GM23338 (cell line): ENCODE measurements at regions not wholly inside any gene's neighbourhood (a gene's known extent, or its start where the extent isn't known, plus 50 kb on each side); places are given as distances from the start of the nearest gene placed in this dataset.

ENCODE experiments used
- ATAC-seq: fragments of 200-7000 bp; cut with Tn5 transposase; 3 replicates; pipeline ENCODE4 v1.9.1; 2020
- DNase-seq: peaks from one replicate; pipeline ENCODE4 v3.0.0-alpha.2; 2015; ENCODE audit warnings: low spot score
- H2AFZ ChIP-seq: fragments of 200-600 bp; sonication (generic); 2 replicates; pipeline ENCODE4 v1.8.0; 2016; ENCODE audit warnings: antibody characterized with exemption, mild to moderate bottlenecking, moderate library complexity
- H3F3A ChIP-seq: fragments of 200-600 bp; sonication (generic); replicated peaks from 2 replicates; pipeline ENCODE4 v1.8.0; 2017; ENCODE audit warnings: antibody characterized with exemption, mixed run types, low read depth
- H3K27ac ChIP-seq: fragments of 200-600 bp; sonication (generic); 2 replicates; pipeline ENCODE4 v1.6.1; 2016; ENCODE audit warnings: low read depth
- H3K27me3 ChIP-seq: fragments of 200-600 bp; sonication (generic); 2 replicates; pipeline ENCODE4 v1.8.0; 2016; ENCODE audit warnings: mild to moderate bottlenecking, mixed run types, moderate library complexity; ENCODE audit not compliant: insufficient read depth
- H3K36me3 ChIP-seq: fragments of 200-600 bp; sonication (generic); 2 replicates; pipeline ENCODE4 v1.8.0; 2016; ENCODE audit warnings: mild to moderate bottlenecking; ENCODE audit not compliant: insufficient read depth
- H3K4me1 ChIP-seq: fragments of 200-600 bp; sonication (generic); 2 replicates; pipeline ENCODE4 v1.8.0; 2016; ENCODE audit warnings: mild to moderate bottlenecking, moderate library complexity; ENCODE audit not compliant: insufficient read depth
- H3K4me2 ChIP-seq: fragments of 200-600 bp; sonication (generic); 2 replicates; pipeline ENCODE4 v1.7.1; 2017; ENCODE audit warnings: mixed run types
- H3K4me3 ChIP-seq: fragments of 200-600 bp; sonication (generic); 2 replicates; pipeline ENCODE4 v1.6.1; 2016; ENCODE audit warnings: mixed run types
- H3K79me2 ChIP-seq: fragments of 200-600 bp; sonication (generic); replicated peaks from 2 replicates; pipeline ENCODE4 v1.8.0; 2017; ENCODE audit warnings: mild to moderate bottlenecking; ENCODE audit not compliant: insufficient read depth
- H3K9me2 ChIP-seq: fragments of 200-600 bp; sonication (generic); 2 replicates; pipeline ENCODE4 v1.8.0; 2017; ENCODE audit not compliant: insufficient read depth
- H4K20me1 ChIP-seq: fragments of 200-600 bp; sonication (generic); replicated peaks from 2 replicates; pipeline ENCODE4 v1.8.0; 2017; ENCODE audit warnings: mild to moderate bottlenecking; ENCODE audit not compliant: insufficient read depth
- H3K27ac Mint-ChIP-seq: 2 replicates; pipeline ENCODE4 v1.8.0; 2020; ENCODE audit warnings: inconsistent platforms, mild to moderate bottlenecking, moderate library complexity, mixed read lengths
- H3K27me3 Mint-ChIP-seq: 3 replicates; pipeline ENCODE4 v1.8.0; 2022; ENCODE audit warnings: low read depth, mild to moderate bottlenecking, moderate library complexity, mixed read lengths, inconsistent platforms; ENCODE audit not compliant: insufficient read depth, poor library complexity
- H3K36me3 Mint-ChIP-seq: 3 replicates; pipeline ENCODE4 v1.8.0; 2021; ENCODE audit warnings: low read depth, mild to moderate bottlenecking, inconsistent platforms, moderate library complexity, mixed read lengths
- H3K4me1 Mint-ChIP-seq: 3 replicates; pipeline ENCODE4 v1.8.0; 2020; ENCODE audit warnings: mild to moderate bottlenecking, inconsistent platforms, mixed read lengths
- H3K4me3 Mint-ChIP-seq: 3 replicates; pipeline ENCODE4 v1.8.0; 2021; ENCODE audit warnings: moderate library complexity, mild to moderate bottlenecking, inconsistent platforms, mixed read lengths
- H3K9me3 Mint-ChIP-seq: 3 replicates; pipeline ENCODE4 v1.8.0; 2020; ENCODE audit warnings: moderate library complexity, mild to moderate bottlenecking, inconsistent platforms, mixed read lengths
- CREB1 ChIP-seq: fragments of 250-450 bp; sonication (Bioruptor Pico); IDR thresholded peaks from 2 replicates; pipeline ENCODE4 v1.5.0; 2020; ENCODE audit warnings: low read depth, mild to moderate bottlenecking, moderate library complexity
- EZH2phosphoT487 ChIP-seq: fragments of 200-600 bp; sonication (generic); IDR thresholded peaks from one replicate; pipeline ENCODE4 v1.8.1; 2018; ENCODE audit warnings: antibody characterized with exemption; ENCODE audit not compliant: unreplicated experiment
- NANOG ChIP-seq: IDR thresholded peaks from 2 replicates; pipeline ENCODE4 v1.6.1; 2016; ENCODE audit warnings: antibody characterized with exemption, borderline replicate concordance
- POLR2AphosphoS5 ChIP-seq: IDR thresholded peaks from 2 replicates; pipeline ENCODE4 v1.6.1; 2016; ENCODE audit warnings: antibody characterized with exemption, low read depth
- STAT1 ChIP-seq: IDR thresholded peaks from one replicate; pipeline ENCODE4 v1.6.1; 2016; ENCODE audit warnings: antibody characterized with exemption; ENCODE audit not compliant: unreplicated experiment
- ZNF114 ChIP-seq: fragments of 250-450 bp; sonication (Bioruptor Pico); IDR thresholded peaks from 2 replicates; pipeline ENCODE4 v1.5.0; 2020; ENCODE audit warnings: mild to moderate bottlenecking, moderate library complexity
- TF ChIP-seq, protein P1 (sequence below): IDR thresholded peaks from one replicate; pipeline ENCODE4 v1.6.1; 2018; ENCODE audit warnings: antibody characterized with exemption; ENCODE audit not compliant: unreplicated experiment
- TF ChIP-seq, protein P2 (sequence below): IDR thresholded peaks from 2 replicates; pipeline ENCODE4 v1.6.1; 2016; ENCODE audit warnings: antibody characterized with exemption
- TF ChIP-seq, protein P3 (sequence below), 2 experiments: fragments of 200-600 bp in 1 of 2; sonication (generic) in 1 of 2; conservative IDR thresholded peaks; 2 replicates each; pipeline versions ENCODE4 v1.5.1 to v1.6.1; 2016 to 2017; ENCODE audit warnings: antibody characterized with exemption in 2 of 2, low read depth in 2 of 2, mild to moderate bottlenecking in 2 of 2, moderate library complexity in 1 of 2
- TF ChIP-seq, protein P4 (sequence below): fragments of 250-450 bp; sonication (Bioruptor Pico); IDR thresholded peaks from 2 replicates; pipeline ENCODE4 v1.5.0; 2020; ENCODE audit warnings: mild to moderate bottlenecking, moderate library complexity

DNA sequence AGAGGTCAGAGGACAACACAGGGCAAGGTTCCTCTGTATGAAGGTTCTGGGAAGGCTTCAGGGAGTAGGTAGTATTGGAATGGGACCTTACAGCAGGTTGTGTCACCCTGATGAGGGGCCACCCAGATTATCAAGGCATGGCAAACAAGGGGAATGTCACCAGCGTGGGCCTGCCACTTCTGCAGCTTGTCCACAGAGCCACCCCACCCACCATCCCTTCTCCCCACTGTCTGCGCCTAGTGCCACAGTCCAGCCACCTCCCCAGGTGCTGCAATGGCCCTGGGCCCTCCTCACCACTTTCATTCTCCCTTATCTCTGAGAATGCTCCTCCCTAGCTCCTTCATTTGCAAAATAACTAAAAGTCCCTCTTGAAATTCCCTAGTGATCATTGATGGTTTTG, 170.3 kb downstream of the TTC32 start (continued):
- TF ChIP-seq, protein P1, sequence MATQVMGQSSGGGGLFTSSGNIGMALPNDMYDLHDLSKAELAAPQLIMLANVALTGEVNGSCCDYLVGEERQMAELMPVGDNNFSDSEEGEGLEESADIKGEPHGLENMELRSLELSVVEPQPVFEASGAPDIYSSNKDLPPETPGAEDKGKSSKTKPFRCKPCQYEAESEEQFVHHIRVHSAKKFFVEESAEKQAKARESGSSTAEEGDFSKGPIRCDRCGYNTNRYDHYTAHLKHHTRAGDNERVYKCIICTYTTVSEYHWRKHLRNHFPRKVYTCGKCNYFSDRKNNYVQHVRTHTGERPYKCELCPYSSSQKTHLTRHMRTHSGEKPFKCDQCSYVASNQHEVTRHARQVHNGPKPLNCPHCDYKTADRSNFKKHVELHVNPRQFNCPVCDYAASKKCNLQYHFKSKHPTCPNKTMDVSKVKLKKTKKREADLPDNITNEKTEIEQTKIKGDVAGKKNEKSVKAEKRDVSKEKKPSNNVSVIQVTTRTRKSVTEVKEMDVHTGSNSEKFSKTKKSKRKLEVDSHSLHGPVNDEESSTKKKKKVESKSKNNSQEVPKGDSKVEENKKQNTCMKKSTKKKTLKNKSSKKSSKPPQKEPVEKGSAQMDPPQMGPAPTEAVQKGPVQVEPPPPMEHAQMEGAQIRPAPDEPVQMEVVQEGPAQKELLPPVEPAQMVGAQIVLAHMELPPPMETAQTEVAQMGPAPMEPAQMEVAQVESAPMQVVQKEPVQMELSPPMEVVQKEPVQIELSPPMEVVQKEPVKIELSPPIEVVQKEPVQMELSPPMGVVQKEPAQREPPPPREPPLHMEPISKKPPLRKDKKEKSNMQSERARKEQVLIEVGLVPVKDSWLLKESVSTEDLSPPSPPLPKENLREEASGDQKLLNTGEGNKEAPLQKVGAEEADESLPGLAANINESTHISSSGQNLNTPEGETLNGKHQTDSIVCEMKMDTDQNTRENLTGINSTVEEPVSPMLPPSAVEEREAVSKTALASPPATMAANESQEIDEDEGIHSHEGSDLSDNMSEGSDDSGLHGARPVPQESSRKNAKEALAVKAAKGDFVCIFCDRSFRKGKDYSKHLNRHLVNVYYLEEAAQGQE: no peak
- TF ChIP-seq STAT1 (no peak), POLR2AphosphoS5 (no peak), NANOG (no peak)
- TF ChIP-seq, protein P2, sequence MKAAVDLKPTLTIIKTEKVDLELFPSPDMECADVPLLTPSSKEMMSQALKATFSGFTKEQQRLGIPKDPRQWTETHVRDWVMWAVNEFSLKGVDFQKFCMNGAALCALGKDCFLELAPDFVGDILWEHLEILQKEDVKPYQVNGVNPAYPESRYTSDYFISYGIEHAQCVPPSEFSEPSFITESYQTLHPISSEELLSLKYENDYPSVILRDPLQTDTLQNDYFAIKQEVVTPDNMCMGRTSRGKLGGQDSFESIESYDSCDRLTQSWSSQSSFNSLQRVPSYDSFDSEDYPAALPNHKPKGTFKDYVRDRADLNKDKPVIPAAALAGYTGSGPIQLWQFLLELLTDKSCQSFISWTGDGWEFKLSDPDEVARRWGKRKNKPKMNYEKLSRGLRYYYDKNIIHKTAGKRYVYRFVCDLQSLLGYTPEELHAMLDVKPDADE: no peak
- TF ChIP-seq, protein P3, sequence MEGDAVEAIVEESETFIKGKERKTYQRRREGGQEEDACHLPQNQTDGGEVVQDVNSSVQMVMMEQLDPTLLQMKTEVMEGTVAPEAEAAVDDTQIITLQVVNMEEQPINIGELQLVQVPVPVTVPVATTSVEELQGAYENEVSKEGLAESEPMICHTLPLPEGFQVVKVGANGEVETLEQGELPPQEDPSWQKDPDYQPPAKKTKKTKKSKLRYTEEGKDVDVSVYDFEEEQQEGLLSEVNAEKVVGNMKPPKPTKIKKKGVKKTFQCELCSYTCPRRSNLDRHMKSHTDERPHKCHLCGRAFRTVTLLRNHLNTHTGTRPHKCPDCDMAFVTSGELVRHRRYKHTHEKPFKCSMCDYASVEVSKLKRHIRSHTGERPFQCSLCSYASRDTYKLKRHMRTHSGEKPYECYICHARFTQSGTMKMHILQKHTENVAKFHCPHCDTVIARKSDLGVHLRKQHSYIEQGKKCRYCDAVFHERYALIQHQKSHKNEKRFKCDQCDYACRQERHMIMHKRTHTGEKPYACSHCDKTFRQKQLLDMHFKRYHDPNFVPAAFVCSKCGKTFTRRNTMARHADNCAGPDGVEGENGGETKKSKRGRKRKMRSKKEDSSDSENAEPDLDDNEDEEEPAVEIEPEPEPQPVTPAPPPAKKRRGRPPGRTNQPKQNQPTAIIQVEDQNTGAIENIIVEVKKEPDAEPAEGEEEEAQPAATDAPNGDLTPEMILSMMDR (conservative IDR thresholded peaks at IDR 0.05; ENCODE audit: low read depth in 2 of 2): no peak

DNA sequence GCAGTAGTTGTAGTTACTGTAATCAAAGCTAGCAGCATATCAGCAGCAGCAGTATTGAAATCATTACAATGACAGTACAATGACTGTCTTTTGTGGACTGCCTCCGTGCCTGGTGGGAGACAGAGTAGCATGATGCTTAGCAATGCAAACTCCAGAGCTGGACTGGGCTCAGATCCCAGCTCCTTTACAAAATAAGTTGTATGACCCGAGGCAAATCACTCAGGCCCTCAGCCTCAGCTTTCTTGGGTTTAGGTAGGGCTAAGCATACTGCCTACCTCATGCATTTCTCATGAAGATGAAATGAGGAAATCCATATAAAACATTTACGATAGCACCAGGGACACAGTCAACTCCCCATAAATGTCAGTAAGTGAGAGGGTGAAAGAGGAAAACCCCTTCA, 170.7 kb downstream of the TTC32 start:
- no peaks in the 10 kb centered on the region for H4K20me1 ChIP-seq
- H2AFZ ChIP-seq: no peak overlapping the region
- H3K4me2 ChIP-seq: no peak overlapping the region
- H3K27me3 Mint-ChIP-seq: peaks cover 8% of the 10 kb centered on the region
- ATAC-seq (no peak), DNase-seq (no peak)
- no peak overlapping the region for H3K27ac ChIP-seq
- H3K27ac Mint-ChIP-seq: no peak overlapping the region
- no peaks in the 10 kb centered on the region for H3K36me3 ChIP-seq
- no peaks in the 10 kb centered on the region for H3K9me3 Mint-ChIP-seq
- H3K4me3 Mint-ChIP-seq: no peak overlapping the region
- no peaks in the 10 kb centered on the region for H3K9me2 ChIP-seq
- H3K27me3 ChIP-seq: no peaks in the 10 kb centered on the region
- H3K79me2 ChIP-seq: no peaks in the 10 kb centered on the region
- H3F3A ChIP-seq: no peaks in the 10 kb centered on the region
- H3K4me1 ChIP-seq: no peaks in the 10 kb centered on the region
- H3K4me1 Mint-ChIP-seq: no peaks in the 10 kb centered on the region; the same call in 2 of the 3 replicates
- H3K36me3 Mint-ChIP-seq: no peaks in the 10 kb centered on the region
- no peak overlapping the region for H3K4me3 ChIP-seq
- TF ChIP-seq, protein P2: no peak
- TF ChIP-seq, protein P4, sequence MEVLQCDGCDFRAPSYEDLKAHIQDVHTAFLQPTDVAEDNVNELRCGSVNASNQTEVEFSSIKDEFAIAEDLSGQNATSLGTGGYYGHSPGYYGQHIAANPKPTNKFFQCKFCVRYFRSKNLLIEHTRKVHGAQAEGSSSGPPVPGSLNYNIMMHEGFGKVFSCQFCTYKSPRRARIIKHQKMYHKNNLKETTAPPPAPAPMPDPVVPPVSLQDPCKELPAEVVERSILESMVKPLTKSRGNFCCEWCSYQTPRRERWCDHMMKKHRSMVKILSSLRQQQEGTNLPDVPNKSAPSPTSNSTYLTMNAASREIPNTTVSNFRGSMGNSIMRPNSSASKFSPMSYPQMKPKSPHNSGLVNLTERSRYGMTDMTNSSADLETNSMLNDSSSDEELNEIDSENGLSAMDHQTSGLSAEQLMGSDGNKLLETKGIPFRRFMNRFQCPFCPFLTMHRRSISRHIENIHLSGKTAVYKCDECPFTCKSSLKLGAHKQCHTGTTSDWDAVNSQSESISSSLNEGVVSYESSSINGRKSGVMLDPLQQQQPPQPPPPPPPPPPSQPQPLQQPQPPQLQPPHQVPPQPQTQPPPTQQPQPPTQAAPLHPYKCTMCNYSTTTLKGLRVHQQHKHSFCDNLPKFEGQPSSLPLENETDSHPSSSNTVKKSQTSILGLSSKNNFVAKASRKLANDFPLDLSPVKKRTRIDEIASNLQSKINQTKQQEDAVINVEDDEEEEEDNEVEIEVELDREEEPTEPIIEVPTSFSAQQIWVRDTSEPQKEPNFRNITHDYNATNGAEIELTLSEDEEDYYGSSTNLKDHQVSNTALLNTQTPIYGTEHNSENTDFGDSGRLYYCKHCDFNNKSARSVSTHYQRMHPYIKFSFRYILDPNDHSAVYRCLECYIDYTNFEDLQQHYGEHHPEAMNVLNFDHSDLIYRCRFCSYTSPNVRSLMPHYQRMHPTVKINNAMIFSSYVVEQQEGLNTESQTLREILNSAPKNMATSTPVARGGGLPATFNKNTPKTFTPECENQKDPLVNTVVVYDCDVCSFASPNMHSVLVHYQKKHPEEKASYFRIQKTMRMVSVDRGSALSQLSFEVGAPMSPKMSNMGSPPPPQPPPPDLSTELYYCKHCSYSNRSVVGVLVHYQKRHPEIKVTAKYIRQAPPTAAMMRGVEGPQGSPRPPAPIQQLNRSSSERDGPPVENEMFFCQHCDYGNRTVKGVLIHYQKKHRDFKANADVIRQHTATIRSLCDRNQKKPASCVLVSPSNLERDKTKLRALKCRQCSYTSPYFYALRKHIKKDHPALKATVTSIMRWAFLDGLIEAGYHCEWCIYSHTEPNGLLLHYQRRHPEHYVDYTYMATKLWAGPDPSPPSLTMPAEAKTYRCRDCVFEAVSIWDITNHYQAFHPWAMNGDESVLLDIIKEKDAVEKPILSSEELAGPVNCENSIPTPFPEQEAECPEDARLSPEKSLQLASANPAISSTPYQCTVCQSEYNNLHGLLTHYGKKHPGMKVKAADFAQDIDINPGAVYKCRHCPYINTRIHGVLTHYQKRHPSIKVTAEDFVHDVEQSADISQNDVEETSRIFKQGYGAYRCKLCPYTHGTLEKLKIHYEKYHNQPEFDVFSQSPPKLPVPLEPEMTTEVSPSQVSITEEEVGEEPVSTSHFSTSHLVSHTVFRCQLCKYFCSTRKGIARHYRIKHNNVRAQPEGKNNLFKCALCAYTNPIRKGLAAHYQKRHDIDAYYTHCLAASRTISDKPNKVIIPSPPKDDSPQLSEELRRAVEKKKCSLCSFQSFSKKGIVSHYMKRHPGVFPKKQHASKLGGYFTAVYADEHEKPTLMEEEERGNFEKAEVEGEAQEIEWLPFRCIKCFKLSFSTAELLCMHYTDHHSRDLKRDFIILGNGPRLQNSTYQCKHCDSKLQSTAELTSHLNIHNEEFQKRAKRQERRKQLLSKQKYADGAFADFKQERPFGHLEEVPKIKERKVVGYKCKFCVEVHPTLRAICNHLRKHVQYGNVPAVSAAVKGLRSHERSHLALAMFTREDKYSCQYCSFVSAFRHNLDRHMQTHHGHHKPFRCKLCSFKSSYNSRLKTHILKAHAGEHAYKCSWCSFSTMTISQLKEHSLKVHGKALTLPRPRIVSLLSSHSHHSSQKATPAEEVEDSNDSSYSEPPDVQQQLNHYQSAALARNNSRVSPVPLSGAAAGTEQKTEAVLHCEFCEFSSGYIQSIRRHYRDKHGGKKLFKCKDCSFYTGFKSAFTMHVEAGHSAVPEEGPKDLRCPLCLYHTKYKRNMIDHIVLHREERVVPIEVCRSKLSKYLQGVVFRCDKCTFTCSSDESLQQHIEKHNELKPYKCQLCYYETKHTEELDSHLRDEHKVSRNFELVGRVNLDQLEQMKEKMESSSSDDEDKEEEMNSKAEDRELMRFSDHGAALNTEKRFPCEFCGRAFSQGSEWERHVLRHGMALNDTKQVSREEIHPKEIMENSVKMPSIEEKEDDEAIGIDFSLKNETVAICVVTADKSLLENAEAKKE: no peak
- TF ChIP-seq EZH2phosphoT487: no peak
- TF ChIP-seq ZNF114 (CRISPR knock-in tag): no peak
- TF ChIP-seq CREB1 (CRISPR knock-in tag): no peak
